ENCODE measurements at regions not wholly inside any gene's neighbourhood (a gene's known extent, or its start where the extent isn't known, plus 50 kb on each side); places are given as distances from the start of the nearest gene placed in this dataset.

DNA sequence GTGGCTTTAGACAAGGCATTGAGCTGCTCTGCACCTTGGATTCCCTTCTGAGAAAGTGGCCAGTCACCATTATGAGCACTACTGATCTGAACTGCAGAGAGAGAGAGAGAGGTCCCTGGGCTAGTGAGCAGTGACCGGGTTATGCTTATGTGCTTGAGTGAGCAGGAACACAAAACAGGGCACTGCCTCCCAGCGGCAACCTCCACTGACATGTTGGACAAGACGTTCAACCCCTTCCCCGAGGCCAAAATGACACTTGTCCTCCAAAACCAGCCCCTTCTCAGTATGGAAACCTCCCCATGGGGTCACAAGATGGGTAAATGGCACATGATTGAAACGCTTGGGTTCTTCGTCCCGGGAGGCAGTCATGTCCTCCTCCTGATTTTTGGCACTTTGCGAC, 339.4 kb upstream of the ZMIZ1 start:
- no peak for DNase-seq

GRCh38 chr10:78729800-78730199, 339.0 kb upstream of the ZMIZ1 start:
- DNase-seq, result no peak

- no peak for DNase-seq
Observed at GRCh38 chr10:78730754-78731153, 338.0 kb upstream of the ZMIZ1 start.

DNA sequence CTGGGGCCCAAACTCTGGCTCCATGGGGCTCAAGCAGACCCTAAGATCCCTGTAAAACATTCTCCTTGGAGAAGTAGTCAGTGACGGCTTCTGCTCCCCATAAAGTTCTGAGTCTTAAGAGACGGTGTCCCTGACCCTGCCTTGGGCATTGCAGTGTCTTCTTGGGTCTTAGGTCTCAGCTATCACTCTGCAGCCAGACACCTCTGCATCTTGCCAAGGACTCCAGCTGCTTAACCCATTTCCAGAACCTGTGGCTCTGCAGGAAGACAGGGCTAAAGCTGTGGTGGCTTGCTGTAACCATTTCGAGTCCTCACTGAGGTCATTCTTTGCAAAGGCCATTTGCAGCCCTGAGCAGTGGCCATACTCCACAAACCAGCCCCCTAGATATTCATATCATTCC, 337.1 kb upstream of the ZMIZ1 start:
- no peak for DNase-seq

GRCh38 chr10:78732381-78732780, 336.4 kb upstream of the ZMIZ1 start:
- no peak for DNase-seq

- no peak for DNase-seq
Observed at GRCh38 chr10:78736926-78737630, 331.7 kb upstream of the ZMIZ1 start.

- no peak for DNase-seq
Observed at GRCh38 chr10:78737883-78738856, 330.6 kb upstream of the ZMIZ1 start.

DNA sequence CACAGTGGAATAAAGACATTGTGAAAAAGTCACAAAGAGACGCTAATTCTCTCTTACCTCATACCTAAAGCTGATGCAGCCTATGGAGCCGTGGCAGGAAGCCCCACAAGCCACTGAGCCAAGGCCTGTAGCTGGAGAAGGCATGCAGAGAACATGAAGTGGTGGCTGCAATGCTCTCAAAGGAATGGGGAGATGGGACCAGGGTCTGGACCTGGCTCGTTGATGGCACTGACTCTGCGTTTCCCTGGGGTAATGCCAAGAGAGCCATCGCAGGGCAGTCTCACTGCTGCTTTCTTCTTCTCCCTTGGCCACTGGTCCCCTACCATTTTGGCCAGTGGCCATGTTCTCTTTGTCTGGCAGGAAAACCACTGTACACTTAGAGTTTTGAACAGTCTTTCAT, 329.9 kb upstream of the ZMIZ1 start:
- no peak for DNase-seq

DNA sequence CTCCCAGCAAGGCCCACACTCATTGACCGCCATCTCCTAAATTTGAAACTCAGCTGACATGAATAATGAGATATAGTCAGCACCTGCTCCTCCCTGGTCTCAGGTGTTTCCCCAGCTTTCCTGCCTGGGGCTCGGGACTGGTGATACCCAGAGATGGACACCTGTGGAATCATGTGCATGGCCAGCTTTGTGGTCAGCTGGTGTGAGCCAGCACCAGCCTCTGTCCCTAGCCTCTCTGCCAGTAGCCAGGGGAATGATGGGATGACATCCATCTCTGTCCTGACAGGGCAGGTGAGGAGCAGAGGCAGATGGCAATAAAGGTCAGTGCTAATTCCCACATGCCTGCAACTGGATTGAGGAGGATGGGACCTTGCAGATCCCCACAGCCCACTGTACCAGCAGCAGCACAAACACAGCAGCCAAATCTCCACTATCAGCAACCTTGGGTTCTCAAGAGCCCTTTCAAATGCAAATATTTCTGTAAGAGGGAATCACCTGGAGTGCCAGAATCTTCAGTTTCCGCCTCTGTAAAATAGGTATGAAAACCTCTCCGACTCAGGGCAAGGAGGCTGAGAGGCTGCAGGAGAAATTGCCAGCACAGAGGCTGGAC, 329.2 kb upstream of the ZMIZ1 start:
- no peak for DNase-seq

GRCh38 chr10:78740976-78741915, 327.5 kb upstream of the ZMIZ1 start:
- no peak for DNase-seq

DNA sequence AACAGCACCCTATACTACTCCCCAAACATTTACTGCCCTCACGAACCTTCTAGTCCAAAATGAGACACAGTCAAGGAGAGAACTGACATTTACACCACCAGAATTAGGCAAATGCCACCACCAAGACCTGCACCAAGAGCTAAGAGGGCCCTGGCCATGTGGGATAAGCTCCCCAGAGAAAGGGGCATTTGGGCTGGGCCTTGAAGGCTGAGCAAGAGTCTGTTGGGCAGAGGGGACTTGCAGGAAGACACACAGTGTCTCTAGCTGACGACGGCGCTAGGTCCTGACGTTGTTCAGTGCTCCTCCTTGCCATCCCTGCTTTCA, 326.4 kb upstream of the ZMIZ1 start:
- DNase-seq, result no peak

GRCh38 chr10:78742730-78743615, 325.8 kb upstream of the ZMIZ1 start:
- no peak for DNase-seq

- DNase-seq, result no peak
Observed at GRCh38 chr10:78744056-78744455, 324.7 kb upstream of the ZMIZ1 start.

- no peak for DNase-seq
Observed at GRCh38 chr10:78744491-78745090, 324.2 kb upstream of the ZMIZ1 start.

GRCh38 chr10:78745441-78745840, 323.3 kb upstream of the ZMIZ1 start:
- no peak for DNase-seq

GRCh38 chr10:78746155-78746763, 322.5 kb upstream of the ZMIZ1 start:
- no peak for DNase-seq

DNA sequence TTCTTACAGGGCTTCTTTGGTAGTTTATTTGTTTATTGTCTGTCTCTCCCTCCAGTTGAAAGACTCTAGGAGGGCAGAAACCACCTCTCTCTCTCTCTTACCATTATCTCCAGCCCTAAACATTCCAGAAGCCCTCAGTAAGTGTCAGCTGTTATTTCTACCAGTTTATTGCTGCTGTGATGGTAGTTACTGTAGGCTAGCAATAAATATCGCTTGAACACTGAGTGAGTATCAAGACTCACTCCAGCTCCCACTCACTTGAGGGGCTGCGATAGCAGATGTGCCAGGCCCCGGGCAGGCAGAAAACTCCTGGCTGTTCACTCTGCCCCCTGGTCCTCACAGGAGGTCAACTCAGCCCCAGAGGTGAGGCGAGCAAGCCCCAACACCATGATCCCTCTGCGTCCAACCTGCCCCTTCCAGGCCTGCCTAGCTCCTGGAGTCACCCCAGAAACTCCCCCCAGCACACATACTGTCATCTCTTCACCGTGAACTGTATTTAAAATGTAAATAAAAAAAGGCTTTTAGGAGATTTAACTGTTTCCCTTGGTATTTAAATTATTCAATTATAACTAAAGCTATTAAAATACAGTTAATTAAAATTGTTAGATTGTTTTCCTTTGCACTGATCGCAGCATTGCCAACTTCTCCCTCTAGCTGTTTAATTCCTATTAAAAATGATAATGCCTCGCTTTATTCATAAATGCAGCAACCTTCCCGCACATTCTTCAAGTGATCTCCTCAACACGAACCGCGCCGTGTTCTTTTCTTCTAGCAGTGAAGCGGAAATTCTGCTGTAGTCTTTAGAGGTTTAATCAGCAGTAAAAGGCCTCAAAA, 321.1 kb upstream of the ZMIZ1 start:
- DNase-seq, result no peak

DNA sequence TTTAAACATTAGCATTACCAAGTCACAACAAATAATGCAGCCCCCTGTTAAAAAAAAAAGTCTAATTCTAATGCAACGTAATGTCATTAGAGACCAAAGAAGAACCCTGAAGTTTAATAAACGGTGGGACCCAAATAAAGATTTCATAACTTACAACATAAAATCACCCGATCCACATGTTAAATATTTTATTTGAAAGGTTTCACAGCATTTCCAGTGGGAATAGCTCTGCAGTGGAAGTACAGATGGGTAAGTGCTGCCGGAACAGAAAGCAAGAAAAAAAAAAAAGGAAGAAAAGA, 320.6 kb upstream of the ZMIZ1 start:
- DNase-seq, result no peak

DNA sequence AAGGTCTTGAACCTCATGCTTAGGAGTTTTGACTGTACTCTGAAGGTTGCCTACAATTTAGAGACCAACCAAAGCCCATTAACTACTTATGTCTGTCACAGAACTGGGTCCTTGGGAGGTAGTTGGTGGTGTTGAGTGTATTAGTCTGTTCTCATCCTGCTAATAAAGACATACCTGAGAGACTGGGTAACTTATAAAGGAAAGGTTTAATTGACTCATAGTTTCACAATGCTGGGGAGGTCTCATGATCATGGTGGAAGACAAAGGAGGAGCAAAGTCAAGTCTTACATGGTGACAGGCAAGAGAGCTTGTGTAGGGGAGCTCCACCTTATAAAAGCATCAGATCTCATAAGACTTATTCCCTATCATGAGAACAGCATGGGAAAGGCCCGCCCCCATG, 319.6 kb upstream of the ZMIZ1 start:
- no peak for DNase-seq

DNA sequence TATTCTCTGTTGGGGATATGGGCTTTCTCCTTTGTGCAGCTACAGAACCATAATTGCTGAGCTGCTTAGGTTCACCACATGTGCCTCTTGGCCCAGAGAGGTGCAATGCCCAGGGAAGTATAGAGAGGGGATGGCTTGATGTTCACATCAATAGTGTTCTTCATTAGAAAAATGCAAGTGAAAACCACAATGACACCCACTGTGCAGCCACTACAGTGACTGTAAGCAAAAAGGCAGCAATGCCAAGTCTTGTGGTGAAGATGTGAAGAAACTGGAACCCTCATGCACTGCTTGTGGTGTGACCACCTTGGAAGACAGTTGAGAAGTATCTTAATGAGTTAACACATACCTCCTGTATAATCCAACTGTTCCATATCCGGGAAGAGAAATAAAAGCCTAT, 318.9 kb upstream of the ZMIZ1 start:
- DNase-seq, result no peak

All from AML-193 (cell line).